Muscle of leg (tissue), 3 donors: ENCODE measurements at regions not wholly inside any gene's neighbourhood (a gene's known extent, or its start where the extent isn't known, plus 50 kb on each side); places are given as distances from the start of the nearest gene placed in this dataset.
A peak's percentile ranks its signal among the peaks of the same experiment; 100 is the strongest.
"Not testable (repeated sequence)": the region's sequence is repeated elsewhere in the genome, so short reads cannot be mapped to it uniquely, and the experiment has no call there.

Source experiments
- DNase-seq: peaks from one replicate; pipeline ENCODE4 v3.0.0; 2013
- H3K27ac ChIP-seq: one replicate; pipeline ENCODE4 v1.5.1; 2013; ENCODE audit warnings: mild to moderate bottlenecking, low read length, control low read depth
- H3K27me3 ChIP-seq: one replicate; pipeline ENCODE4 v1.6.1; 2013; ENCODE audit warnings: low read length; ENCODE audit not compliant: control insufficient read depth, insufficient read depth
- H3K36me3 ChIP-seq: one replicate; pipeline ENCODE4 v1.6.1; 2013; ENCODE audit warnings: low read length; ENCODE audit not compliant: control insufficient read depth, insufficient read depth
- H3K4me1 ChIP-seq: one replicate; pipeline ENCODE4 v1.6.1; 2013; ENCODE audit warnings: low read length; ENCODE audit not compliant: control insufficient read depth, insufficient read depth
- H3K4me3 ChIP-seq: one replicate; pipeline ENCODE4 v1.5.1; 2013; ENCODE audit warnings: low read length, control low read depth
- H3K9me3 ChIP-seq: replicated peaks from 2 replicates; pipeline ENCODE4 v1.6.1; 2013; ENCODE audit warnings: low read depth, low read length; ENCODE audit not compliant: control insufficient read depth
- WGBS: methylation state at CpG from one replicate; pipeline ENCODE4 v1.1.5; 2013; ENCODE audit warnings: missing lambda C conversion rate; ENCODE audit not compliant: insufficient coverage; 5-methylcytosine and 5-hydroxymethylcytosine counted together

- H3K27me3 ChIP-seq, result no peaks in the 10 kb centered on the region
- DNase-seq, result no peak
- no peaks in the 10 kb centered on the region for H3K9me3 ChIP-seq
- H3K36me3 ChIP-seq, result no peaks in the 10 kb centered on the region
- H3K27ac ChIP-seq, result no peak overlapping the region
- no peaks in the 10 kb centered on the region for H3K4me1 ChIP-seq
- no peak overlapping the region for H3K4me3 ChIP-seq
Measured at GRCh38 chr2:166651991-166652390, 157.9 kb upstream of the SCN7A start.

GRCh38 chr2:166651080-166651675 lies 157.1 kb upstream of the SCN7A start:
- Histone ChIP-seq H3K9me3 (no peaks in the 10 kb centered on the region), H3K27me3 (no peaks in the 10 kb centered on the region), H3K4me3 (no peak overlapping the region), H3K4me1 (no peaks in the 10 kb centered on the region), H3K27ac (no peak overlapping the region), H3K36me3 (no peaks in the 10 kb centered on the region)
- DNase-seq, result peak; percentile 22
- WGBS, result 45% methylated on average over 1 of the region's 4 CpGs

DNA sequence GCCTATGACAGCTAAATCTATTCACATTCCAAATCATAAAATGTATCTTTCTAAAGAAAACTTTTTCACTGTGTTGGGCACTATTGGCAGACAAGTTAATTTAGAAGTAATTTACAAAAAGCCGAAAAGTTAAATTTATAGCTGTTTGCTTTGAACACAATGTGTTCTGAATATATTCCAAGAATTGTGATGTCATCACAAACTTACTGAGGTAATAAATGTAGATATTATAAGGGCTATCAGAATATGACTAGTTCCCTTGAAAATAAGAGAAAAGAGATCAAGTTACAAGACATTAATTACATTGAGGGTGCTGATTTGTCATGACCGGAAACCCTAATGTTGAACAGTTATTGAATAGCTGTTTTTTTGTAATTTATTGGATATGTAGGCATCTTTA lies 153.9 kb upstream of the SCN7A start:
- Histone ChIP-seq H3K27me3 (no peaks in the 10 kb centered on the region), H3K4me1 (no peaks in the 10 kb centered on the region), H3K27ac (no peak overlapping the region), H3K4me3 (no peak overlapping the region), H3K36me3 (no peaks in the 10 kb centered on the region), H3K9me3 (no peaks in the 10 kb centered on the region)
- no peak for DNase-seq
- WGBS, result no CpG with 5 or more reads among the region's 2 CpGs

- DNase-seq, result no peak
- Histone ChIP-seq H3K4me1 (no peaks in the 10 kb centered on the region), H3K27ac (no peak overlapping the region), H3K4me3 (no peak overlapping the region), H3K27me3 (no peaks in the 10 kb centered on the region), H3K9me3 (no peaks in the 10 kb centered on the region), H3K36me3 (no peaks in the 10 kb centered on the region)
- WGBS, result no CpG with 5 or more reads among the region's 1 CpG
Measured at GRCh38 chr2:166643980-166644379, 149.9 kb upstream of the SCN7A start.

DNA sequence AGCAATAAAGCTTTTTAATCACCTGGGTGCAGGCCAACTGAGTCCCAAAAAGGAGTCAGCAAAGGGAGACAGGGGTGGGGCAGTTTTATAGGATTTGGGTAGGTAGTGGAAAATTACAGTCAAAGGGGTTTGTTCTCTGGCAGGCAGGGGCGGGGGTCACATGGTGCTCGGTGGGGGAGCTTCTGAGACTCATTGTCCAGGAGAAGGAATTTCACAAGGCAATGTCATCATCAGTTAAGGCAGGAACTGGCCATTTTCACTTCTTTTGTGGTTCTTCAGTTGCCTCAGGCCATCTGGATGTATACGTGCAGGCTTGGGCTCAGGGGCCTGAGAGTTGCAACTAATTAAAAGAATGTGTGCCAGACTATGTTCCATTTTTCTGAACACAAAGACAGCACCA lies 147.5 kb upstream of the SCN7A start:
- not testable (repeated sequence) for H3K9me3 ChIP-seq, H3K4me1 ChIP-seq, H3K36me3 ChIP-seq, H3K4me3 ChIP-seq, DNase-seq, H3K27ac ChIP-seq, H3K27me3 ChIP-seq
- WGBS, result no CpG with 5 or more reads among the region's 3 CpGs

DNA sequence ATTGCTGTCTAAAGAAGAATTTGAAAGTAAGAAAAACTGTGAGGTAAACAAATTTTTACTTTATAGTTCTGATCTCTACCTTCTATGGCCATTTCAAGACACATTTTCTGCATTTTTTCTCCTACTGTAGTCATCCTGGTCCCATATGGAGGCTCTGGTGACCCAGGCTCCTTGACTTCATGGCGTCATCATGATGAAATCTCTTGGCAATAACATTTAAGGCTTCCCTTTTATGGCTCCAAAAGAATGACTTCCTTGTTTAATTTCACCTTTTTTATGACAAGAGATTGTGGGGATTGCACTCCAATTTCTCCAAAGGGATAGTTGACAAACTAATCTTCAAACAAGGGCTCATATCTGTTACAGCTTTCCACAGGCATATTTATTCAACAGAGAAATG lies 143.0 kb upstream of the SCN7A start:
- no CpG with 5 or more reads among the region's 1 CpG for WGBS
- no peak for DNase-seq
- Histone ChIP-seq H3K4me3 (no peak overlapping the region), H3K4me1 (peaks cover 3% of the 10 kb centered on the region), H3K9me3 (no peaks in the 10 kb centered on the region), H3K27me3 (no peaks in the 10 kb centered on the region), H3K36me3 (no peaks in the 10 kb centered on the region), H3K27ac (no peak overlapping the region)

DNA sequence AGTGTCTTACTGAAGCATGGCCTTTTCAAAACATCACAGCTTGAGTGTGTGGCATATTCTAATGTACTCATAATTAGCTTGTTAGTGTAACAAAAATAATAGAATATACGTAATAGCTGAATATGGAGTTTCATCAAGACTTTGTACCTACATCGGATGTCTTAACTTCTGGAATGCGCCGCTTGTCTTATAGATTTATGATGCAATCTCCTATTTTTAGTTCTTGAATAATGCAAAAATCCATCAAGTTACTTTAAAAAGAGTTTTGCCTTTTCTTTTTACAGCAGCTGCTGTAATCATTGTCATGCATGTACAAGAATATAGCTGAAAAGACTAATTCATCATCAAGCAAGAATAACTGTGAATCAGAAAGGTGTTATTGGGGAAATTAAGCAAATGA lies 140.7 kb upstream of the SCN7A start:
- WGBS, result no CpG with 5 or more reads among the region's 4 CpGs
- no peaks in the 10 kb centered on the region for H3K9me3 ChIP-seq
- H3K27me3 ChIP-seq, result no peaks in the 10 kb centered on the region
- H3K27ac ChIP-seq, result no peak overlapping the region
- no peak for DNase-seq
- no peak overlapping the region for H3K4me3 ChIP-seq
- peaks cover 3% of the 10 kb centered on the region for H3K4me1 ChIP-seq
- H3K36me3 ChIP-seq, result no peaks in the 10 kb centered on the region

GRCh38 chr2:166632616-166633015 lies 138.6 kb upstream of the SCN7A start:
- DNase-seq, result peak; percentile 61
- H3K27ac ChIP-seq, result no peak overlapping the region
- H3K36me3 ChIP-seq, result no peaks in the 10 kb centered on the region
- no peaks in the 10 kb centered on the region for H3K9me3 ChIP-seq
- WGBS, result 49% methylated on average over 3 of the region's 3 CpGs
- no peak overlapping the region for H3K4me3 ChIP-seq
- H3K27me3 ChIP-seq, result no peaks in the 10 kb centered on the region
- peaks cover 3% of the 10 kb centered on the region for H3K4me1 ChIP-seq

DNA sequence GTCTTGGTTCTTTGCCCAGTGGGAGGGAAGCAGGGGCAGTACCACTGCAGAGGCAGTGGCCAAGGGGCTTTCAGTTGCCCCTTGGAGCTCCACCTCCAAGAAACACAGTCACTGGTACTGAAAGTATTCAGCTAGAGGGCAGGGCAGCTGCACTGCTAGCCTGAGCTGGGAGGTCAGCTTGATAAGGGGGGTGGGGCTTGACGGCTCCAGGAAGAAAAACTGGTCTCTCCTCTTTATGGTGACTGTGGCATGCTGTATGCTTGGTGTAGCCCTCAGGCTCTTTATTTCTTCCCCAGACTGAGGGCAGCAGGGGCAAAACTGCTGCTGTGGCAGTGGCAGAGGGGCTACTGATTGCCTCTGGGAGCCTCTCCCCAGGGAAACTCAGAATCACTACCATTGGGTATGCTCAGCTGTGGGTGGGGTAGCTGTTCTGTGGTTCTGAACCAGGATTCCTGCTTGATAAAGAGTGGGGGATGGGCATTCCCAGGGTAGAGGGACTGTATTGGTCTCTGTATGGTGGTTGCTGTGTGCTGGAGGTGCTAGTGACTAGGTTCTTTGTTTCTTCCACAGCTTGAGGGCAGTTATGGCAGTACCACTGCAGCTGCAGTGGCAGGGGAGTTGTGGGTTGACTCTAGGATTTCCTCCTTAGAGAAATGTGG lies 134.6 kb upstream of the SCN7A start:
- Histone ChIP-seq H3K4me1 (peaks cover 3% of the 10 kb centered on the region), H3K9me3 (peaks cover 3% of the 10 kb centered on the region), H3K4me3 (no peak overlapping the region), H3K36me3 (no peaks in the 10 kb centered on the region), H3K27me3 (no peaks in the 10 kb centered on the region), H3K27ac (no peak overlapping the region)
- WGBS, result 100% methylated on average over 1 of the region's 1 CpG
- no peak for DNase-seq

GRCh38 chr2:166627893-166628292 lies 133.8 kb upstream of the SCN7A start:
- Histone ChIP-seq H3K27me3 (no peaks in the 10 kb centered on the region), H3K36me3 (no peaks in the 10 kb centered on the region), H3K9me3 (peaks cover 3% of the 10 kb centered on the region), H3K4me3 (no peak overlapping the region), H3K4me1 (peaks cover 3% of the 10 kb centered on the region), H3K27ac (no peak overlapping the region)
- WGBS, result 94% methylated on average over 2 of the region's 2 CpGs
- DNase-seq, result no peak

DNA sequence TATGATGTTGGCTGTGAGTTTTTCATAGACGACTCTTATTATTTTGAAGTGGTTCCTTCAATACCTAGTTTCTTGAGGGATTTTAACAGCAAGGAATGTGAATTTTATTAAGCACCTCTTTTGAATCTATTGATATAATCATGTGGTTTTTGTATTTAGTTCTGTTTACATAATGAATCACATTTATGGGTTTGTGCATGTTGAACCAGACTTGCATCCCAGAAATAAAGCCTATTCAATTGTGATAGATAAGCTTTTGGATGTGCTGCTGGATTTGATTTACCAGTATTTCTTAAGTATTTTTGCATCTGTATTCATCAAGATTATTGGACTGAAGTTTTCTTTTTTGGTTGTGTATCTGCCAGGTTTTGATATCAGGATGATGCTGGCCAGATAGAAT lies 131.6 kb upstream of the SCN7A start:
- Histone ChIP-seq H3K36me3 (no peaks in the 10 kb centered on the region), H3K4me1 (no peaks in the 10 kb centered on the region), H3K27ac (no peak overlapping the region), H3K9me3 (peaks cover 3% of the 10 kb centered on the region), H3K27me3 (no peaks in the 10 kb centered on the region), H3K4me3 (no peak overlapping the region)
- WGBS, result no CpG with 5 or more reads among the region's 1 CpG
- DNase-seq, result no peak
